ENCODE measurements at regions not wholly inside any gene's neighbourhood (a gene's known extent, or its start where the extent isn't known, plus 50 kb on each side); places are given as distances from the start of the nearest gene placed in this dataset.

DNA sequence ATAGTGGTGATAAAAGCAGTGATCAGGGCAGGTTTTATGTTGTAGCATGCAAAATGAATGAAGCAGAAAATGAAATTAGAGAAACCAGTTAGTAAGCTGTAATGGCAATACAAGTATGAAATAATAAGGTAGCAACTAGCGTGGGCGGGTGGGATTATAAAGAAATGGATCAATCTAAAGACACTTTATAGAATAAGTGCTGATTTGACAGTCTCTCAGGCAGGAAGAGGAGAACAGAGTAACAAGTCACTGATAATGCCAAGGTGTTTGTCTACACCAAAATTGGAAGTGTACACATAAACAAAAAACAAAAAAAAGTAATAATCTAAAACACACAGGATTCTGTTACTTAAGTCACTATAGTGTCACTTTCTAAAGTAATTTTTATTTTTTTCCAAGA, 51.0 kb upstream of the PCBP1 start:
- DNase-seq = no peak

DNA sequence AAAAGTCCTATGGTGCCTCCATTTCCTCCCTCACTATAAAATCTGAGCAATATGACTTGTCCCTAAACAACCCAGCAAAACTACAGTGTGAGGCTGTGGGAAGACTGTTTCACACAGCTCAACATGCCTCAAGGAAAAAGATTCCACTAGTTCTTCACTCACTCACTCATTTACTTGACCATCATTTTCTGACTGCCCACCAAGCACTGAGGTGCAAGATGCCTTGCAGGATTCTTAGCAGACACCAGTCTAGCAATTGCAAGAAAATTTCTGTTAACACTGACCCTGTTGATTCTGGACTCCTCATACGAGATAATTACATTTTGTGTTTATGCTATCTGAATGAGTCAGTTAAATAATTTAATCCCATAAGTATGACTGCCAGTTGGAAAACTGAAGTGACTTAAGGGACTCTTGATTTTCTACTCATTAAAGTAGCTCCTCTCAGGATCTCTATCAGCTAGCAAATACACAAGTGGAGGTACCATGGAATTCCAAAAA, 51.9 kb upstream of the PCBP1 start:
- DNase-seq = no peak

DNA sequence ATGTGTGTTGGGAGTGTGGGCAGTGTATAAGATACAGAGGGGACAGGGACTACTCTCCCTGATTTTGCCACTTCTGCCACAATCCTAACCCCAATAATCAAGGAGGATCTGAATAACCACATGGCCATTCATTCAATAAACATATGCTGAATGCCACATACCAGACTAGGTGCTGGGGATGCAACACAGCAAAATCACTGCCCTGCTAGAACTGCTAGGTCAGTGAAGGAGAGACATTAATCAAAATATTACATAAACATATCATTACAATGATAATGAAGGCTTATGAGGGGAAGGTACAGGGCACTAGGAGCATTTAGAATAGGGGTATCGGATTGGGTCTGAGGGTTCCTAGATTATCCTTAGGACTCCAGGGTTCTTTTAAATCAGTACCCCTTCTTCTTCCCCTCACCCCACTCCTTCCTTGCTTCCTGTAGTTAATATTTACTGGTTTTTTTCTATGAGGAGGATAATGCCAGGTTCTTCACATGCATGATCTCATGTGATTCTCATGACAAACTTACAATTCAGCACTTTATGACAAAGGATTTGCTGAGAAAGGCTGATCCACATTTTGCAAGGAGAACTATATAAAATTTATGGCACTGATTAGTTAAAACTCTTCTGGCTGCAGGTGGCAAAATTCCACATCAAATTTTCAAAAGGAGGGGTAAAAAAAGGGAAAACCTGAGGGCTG, 56.4 kb upstream of the PCBP1 start:
- DNase-seq = no peak

DNA sequence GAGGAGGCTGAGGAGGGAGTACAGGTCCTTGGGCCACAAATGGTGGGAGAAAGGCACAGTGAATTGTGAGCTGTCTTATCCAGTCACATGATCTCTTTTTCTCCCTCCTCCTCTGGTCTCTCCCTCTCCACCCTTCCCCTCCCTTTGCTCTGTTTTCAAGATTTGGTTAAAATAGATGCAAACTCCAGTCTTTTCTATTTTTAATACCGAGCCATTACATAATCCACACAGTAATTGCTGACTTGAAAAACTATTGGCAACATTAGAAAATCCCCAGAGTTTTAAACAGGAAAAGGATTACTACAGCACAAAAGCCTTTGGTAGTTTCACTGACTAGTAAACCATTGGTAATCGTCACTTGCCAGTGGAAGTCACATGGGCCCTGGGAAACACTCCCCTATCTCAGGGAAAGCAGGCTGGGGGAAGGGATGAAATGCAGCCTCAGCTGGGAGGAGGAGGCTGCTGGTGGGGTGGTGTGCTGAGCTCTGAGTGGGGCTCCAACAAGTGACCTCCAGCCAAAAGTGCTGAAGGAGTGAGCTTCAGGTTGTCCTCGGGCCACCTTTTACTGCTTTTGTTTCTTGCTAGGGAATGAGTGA, 57.4 kb upstream of the PCBP1 start:
- peak; percentile 92 for DNase-seq

DNA sequence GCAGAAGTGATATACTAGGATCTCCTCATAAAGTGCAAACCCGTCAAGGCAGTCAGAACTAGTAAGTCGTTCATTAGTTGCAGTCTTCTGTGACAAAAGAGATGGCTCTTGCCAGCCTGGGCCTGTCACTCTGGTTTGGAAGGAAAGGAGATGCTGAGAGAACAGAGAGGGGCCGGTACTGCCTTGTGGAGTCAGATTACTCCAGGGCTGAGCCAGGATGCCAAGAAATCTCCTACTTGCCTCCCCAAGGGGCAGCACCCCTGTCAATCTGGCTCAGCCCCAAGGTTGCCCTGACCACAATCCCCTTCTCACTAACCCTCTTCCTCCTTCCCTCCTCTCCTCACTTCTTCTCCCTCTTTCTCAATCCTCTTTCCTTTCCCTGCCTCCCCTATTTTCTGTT, 62.9 kb upstream of the ASPRV1 start:
- no peak for DNase-seq

DNA sequence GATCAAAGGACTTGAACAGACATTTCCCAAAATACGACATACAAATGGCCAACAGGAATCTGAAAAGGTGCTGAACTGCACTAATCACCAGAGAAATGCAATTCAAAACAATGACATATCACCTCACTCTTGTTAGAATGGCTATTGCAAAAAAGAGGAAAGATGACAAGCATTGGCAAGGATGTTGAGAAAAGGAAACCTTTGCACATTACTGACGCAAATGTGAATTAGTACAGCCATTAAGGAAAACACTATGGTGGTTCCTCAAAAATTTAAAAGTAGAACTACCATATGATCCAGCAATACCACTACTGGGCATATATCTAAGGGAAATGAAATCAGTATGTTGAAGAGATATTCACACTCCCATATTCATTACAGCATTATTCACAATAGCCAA, 57.7 kb upstream of the ASPRV1 start:
- DNase-seq = no peak

DNA sequence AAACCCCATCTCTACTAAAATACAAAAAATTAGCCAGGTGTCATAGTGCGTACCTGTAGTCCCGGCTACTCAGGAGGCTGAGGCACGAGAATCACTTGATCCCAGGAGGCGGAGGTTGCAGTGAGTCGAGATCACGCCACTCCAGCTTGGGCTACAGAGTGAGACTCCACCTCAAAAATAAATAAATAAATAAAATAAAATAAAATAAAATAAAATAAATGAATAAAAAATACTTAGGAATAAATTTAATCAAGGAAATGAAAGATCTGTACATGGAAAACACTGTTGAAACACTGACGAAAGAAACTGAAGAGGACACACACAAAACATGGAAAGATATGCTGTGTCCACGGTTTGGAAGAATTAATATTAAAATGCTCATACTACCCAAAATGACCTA, 56.5 kb upstream of the ASPRV1 start:
- no peak for DNase-seq

DNA sequence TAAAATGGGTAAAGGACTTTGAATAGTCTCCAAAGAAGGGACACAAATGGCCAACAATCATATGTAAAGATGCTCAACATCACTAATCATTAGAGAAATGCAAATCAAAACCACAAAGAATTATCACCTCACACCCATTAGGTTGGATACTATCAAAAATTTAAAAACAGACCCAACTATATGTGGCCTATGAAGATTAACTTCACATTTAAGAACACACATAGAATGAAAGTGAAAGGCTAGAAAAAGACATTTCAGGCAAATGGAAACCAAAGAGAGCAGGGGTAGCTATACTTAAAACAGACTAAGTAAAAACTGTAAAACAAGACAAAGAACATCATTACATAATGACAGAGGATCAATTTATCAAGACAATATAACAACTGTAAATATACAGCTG, 53.5 kb upstream of the ASPRV1 start:
- no peak for DNase-seq

DNA sequence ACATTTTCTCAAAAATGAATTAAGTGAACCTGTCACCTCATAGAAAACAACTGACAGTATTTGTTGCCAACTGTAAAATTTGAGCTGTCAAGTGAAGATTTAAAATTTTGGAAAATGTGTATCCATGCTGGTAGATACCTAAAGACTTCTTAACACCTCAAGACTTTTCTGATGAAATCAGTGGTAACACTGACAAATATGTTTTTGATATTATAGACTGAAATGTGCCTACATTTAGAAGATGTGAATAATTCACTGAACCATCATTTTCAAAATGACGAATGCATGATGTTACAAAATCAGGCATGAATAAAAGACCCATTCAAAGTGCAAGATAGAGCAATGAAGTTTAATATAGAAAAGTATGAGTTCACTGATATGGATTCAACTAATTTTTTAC, 51.5 kb upstream of the ASPRV1 start:
- DNase-seq = no peak

DNA sequence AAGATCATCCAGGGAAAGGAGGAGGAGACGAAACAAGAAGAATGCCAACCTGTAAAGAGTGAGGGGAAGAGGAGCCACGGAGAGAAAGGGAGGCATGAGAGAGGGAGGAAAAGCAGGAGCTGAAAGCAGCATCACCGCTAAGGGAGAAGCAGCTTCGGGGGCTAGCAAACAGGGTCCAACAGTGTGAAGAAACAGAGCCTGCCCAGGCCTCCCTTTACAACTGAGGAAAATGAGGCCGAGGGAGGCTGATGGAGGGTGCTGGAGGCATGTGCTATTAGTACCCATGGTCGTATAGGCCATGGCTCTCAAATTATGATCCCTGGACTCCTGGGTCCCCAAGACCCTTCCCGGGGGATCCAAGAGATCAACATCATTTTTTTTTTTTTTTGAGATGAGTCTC, 50.4 kb upstream of the ASPRV1 start:
- DNase-seq = no peak

DNA sequence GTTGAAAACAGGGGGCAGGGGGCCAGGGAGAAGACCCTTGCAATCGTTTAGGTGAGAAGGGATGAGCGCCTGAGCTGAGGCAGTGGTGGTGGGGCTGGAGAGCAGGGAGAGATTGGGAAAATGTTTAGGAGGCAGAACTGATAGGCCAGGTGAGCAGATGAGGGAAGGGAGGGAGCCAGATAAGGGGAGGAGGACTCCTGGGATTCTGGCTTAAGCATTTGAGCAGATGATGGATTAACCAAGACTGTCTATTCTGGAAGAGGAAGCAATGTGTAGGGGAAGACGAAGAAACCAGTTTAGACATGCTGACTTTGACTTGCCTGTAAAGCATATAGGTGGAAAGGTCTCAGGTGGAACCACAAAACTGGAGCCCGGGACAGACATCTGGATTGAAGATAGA, 49.9 kb upstream of the ASPRV1 start:
- DNase-seq = no peak

Data from skin of body (tissue), 1 donor.